DMS53 treated with DMSO at 0.1 percent for 48 hours (cell line): ENCODE measurements at regions not wholly inside any gene's neighbourhood (a gene's known extent, or its start where the extent isn't known, plus 50 kb on each side); places are given as distances from the start of the nearest gene placed in this dataset.
A peak's percentile ranks its signal among the peaks of the same experiment; 100 is the strongest.

Source experiments
- DNase-seq: peaks from one replicate; lab custom pipeline; 2025; ENCODE audit not compliant: unreplicated experiment; lab: John Stamatoyannopoulos, UW

GRCh38 chr3:182190056-182190455 lies 478.3 kb downstream of the SOX2 start:
- DNase-seq: no peak

GRCh38 chr3:182198345-182198744 lies 486.6 kb downstream of the SOX2 start:
- DNase-seq: no peak

GRCh38 chr3:182201456-182202168 lies 489.9 kb downstream of the SOX2 start:
- DNase-seq: no peak

GRCh38 chr3:182212479-182213076 lies 500.9 kb downstream of the SOX2 start:
- DNase-seq: peak; percentile 96

GRCh38 chr3:182214416-182214815 lies 502.7 kb downstream of the SOX2 start:
- no peak for DNase-seq

- no peak for DNase-seq
Measured at GRCh38 chr3:182215881-182216280, 504.2 kb downstream of the SOX2 start.

- no peak for DNase-seq
Measured at GRCh38 chr3:182216311-182216970, 504.7 kb downstream of the SOX2 start.

- no peak for DNase-seq
Measured at GRCh38 chr3:182220013-182220412, 508.3 kb downstream of the SOX2 start.

GRCh38 chr3:182220471-182220870 lies 508.7 kb downstream of the SOX2 start:
- no peak for DNase-seq

- DNase-seq: no peak
Measured at GRCh38 chr3:182226995-182227394, 515.3 kb downstream of the SOX2 start.

GRCh38 chr3:182233405-182233804 lies 521.7 kb downstream of the SOX2 start:
- no peak for DNase-seq

- DNase-seq: no peak
Measured at GRCh38 chr3:182233957-182234356, 522.2 kb downstream of the SOX2 start.

- no peak for DNase-seq
Measured at GRCh38 chr3:182234881-182235280, 523.2 kb downstream of the SOX2 start.

- no peak for DNase-seq
Measured at GRCh38 chr3:182235504-182235903, 523.8 kb downstream of the SOX2 start.

GRCh38 chr3:182238126-182238525 lies 526.4 kb downstream of the SOX2 start:
- DNase-seq: no peak

GRCh38 chr3:182239316-182239715 lies 527.6 kb downstream of the SOX2 start:
- DNase-seq: no peak

- DNase-seq: no peak
Measured at GRCh38 chr3:182240474-182240873, 528.7 kb downstream of the SOX2 start.

GRCh38 chr3:182241196-182241765 lies 529.6 kb downstream of the SOX2 start:
- no peak for DNase-seq

- DNase-seq: no peak
Measured at GRCh38 chr3:182241766-182242488, 530.2 kb downstream of the SOX2 start.

GRCh38 chr3:182242489-182242942 lies 530.8 kb downstream of the SOX2 start:
- DNase-seq: no peak

- no peak for DNase-seq
Measured at GRCh38 chr3:182243625-182244024, 531.9 kb downstream of the SOX2 start.
